HG02884 (cell line): ENCODE measurements at regions not wholly inside any gene's neighbourhood (a gene's known extent, or its start where the extent isn't known, plus 50 kb on each side); places are given as distances from the start of the nearest gene placed in this dataset.

Experiments used
- ATAC-seq: cut with Tn5 transposase; IDR thresholded peaks from one replicate; pipeline ENCODE4 v1.9.1; 2021; ENCODE audit warnings: mild to moderate bottlenecking, moderate library complexity; ENCODE audit not compliant: unreplicated experiment

DNA sequence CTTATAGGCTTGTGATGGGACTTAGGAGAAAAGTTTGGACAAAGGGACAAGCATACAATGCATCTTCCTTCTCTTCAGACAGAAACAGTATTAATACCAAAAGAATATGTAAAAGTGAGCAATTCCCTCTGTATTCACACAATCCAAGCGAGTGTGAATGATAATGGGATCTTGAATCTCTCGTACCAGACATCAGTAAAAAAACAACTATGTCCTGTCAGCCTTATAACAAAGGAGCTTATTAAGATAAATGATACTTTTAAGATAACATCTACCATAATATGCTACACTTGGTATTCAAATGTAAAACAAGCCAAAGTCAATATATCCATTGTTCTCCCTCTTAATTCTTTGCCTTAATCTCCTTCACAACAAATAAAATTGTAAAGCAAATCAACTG is 288.6 kb upstream of the CNTN6 start:
- ATAC-seq = no peak

DNA sequence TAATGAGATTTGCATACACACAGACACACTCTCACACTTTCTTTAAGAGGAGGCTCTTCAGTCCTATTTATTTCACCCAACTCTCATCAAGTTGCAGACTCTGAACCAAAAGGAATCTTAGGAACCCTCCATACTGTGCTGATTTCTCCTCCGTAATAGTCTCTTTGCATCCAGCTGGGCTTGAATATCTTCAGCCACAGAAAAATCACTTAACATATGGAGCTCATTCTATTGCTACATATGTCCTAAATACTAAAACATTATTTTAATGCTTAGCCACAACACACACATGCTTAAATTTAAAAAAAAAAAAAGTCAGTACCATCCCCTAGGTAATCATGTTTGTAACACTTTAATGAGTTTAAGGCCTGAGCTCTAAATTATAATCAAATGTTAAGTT is 287.5 kb upstream of the CNTN6 start:
- no peak for ATAC-seq

DNA sequence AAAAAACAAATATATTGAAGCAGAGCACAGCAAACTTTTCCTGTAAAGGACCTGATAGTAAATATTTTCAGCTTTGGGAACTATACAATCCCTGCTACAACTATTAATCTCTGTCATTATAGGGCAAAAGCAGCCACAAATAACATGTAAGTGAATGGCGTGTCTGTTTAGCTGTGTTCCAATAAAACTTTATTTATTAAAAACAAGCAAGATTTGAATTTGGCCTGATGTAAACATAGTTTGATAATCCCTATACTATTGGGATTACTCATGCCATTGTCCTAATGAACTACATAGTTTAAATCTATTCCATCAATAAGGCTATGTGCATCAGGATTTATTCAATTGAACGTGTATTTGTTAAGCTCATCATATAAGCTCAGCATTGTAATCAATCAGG is 286.8 kb upstream of the CNTN6 start:
- no peak for ATAC-seq

GRCh38 chr3:816605-817004 is 276.2 kb upstream of the CNTN6 start:
- ATAC-seq = no peak

DNA sequence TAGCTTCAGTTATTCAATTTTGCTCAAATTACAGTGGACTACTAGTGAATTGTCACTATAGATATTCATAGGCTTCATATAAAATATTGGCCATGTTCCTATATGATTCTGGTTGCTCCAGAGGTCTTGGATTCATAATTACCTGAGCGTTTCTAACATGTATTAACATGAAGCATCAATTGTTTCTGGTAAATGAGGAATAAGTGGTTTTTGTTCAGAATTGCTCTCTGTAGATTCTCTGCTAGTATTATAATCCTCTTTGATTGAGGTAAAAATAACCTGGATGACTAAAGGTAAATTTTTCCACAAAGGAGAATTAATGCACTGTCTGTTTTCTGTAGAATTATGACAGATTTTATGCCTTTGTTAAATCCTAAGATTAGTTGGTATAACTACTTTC is 258.1 kb upstream of the CNTN6 start:
- no peak for ATAC-seq

DNA sequence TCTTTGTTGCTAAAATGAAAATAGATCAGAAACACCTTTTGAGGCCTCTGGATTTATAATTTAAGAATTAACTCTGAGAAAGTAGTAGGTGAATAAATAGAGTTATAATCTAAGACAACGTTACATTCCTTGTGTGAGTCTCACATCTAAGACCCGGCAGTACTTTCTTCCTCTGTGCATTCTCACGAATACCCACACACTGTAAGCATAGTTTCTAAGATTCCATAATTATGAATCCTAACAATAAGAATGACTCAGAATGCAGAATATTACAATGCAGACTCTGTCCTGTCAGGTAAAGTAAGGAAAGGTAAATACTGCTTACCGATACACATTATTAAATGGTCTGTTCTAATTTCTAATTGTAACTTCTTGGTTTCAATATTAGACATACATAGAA is 257.7 kb upstream of the CNTN6 start:
- ATAC-seq = no peak

DNA sequence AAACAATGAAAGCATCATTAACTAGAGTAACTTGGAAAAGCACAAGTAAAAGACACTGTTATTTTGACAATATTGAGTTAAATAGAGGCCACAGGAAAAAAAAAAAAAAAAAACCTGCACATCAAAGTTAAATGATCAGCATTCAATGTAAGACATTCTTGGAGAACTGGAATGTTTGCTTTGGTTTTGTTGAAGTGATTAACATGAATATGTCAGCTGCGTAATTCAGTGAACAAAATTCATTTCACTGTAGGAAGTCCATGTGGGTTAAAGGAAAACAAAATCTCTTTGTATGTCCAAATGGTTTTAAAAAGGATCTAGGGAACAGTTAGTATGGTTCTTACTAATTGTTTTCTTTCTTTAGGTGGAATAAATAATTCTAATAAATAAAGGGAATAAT is 252.8 kb upstream of the CNTN6 start:
- ATAC-seq = no peak

DNA sequence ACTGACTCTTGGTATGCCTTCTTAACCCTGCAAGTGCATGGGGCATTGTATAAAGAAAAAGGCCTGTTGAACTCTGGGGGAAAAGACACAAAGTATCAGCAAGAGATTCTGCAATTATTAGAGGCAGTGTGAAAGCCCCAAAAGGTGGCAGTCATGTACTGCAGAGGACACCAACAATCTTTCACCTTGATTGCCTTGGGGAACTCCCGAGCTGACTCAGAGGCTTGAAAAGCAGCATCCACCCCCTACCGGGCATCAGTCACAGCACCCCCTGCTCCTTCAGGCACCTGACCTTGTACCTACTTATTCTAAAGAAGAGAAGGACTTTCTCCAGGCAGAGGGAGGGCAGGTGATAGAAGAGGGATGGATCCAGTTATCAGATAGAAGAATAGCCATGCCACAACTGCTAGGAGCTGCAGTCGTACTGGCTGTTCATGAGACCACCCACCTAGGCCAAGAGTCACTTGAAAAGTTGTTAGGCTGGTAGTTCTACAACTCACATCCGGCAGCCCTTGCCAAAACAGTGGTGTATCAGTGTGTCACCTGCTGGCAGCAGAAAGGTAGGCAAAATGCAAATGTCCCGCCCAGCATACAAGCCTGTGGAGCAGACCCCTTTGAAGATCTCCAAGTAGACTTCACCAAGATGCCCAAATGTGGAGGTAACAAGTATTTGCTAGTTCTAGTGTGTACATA is 241.6 kb upstream of the CNTN6 start:
- no peak for ATAC-seq

GRCh38 chr3:852033-852432 is 240.8 kb upstream of the CNTN6 start:
- ATAC-seq = no peak

GRCh38 chr3:853489-853888 is 239.3 kb upstream of the CNTN6 start:
- ATAC-seq = no peak

DNA sequence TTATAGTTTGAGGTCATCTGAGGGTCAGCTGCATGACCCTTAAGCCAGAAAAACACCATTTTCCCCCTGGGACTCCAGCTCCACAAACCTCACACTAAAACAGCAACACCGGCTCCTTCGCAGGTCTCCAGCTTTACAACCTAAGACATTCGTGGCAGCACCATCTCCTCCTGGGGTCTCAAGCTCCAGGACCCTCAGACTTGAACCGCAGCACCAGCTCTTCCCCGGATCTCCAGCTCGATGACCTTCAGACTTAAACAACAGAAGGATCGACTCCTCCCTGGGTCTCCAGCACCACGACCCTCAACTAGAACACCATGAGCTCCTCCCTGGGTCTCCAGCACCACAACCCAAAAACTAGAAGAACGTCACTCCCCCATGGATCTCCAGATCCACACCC is 233.7 kb upstream of the CNTN6 start:
- ATAC-seq = no peak

GRCh38 chr3:861721-862120 is 231.1 kb upstream of the CNTN6 start:
- ATAC-seq = no peak

DNA sequence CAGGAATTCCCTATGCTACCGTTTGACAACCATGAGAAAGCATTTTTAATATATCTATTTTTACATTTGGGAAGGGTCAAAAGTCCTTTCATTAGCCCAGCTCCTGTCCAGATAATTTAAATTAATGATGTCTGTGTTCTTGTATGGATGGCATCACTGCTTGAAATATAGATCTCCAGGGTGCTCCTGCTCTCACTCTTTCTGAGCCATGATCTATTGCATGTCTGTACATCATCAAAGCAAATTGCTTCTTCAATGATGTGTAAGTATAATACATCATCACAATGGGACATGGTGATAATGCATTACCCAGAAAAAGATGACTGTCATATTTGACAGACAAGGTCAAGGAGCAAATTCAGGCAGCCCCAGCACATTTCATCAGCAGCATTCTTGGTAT is 223.6 kb upstream of the CNTN6 start:
- ATAC-seq = no peak

GRCh38 chr3:869734-870133 is 223.1 kb upstream of the CNTN6 start:
- ATAC-seq = no peak

- no peak for ATAC-seq
These were observed 221.2 kb upstream of the CNTN6 start for GRCh38 chr3:871651-872050.

DNA sequence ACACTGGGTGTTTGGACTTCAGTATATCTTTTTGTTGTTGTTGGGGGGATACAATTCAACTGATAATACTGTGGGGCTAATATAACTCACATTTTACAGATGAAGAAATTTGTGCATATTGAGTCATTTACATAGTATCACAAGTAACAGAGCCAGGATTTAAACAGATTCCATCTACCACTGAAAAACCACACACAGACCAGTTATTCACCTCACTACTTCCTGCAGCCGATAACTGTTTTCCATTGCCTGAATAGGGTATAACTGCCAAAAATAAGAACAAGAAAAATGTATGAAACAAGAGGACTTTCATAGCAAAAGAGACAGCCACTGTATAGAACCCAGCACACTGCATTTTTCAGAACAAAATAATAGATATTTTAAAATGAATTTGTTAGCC is 215.8 kb upstream of the CNTN6 start:
- no peak for ATAC-seq

GRCh38 chr3:878746-879145 is 214.1 kb upstream of the CNTN6 start:
- ATAC-seq = no peak

- ATAC-seq = no peak
These were observed 212.5 kb upstream of the CNTN6 start for GRCh38 chr3:880371-880770.

DNA sequence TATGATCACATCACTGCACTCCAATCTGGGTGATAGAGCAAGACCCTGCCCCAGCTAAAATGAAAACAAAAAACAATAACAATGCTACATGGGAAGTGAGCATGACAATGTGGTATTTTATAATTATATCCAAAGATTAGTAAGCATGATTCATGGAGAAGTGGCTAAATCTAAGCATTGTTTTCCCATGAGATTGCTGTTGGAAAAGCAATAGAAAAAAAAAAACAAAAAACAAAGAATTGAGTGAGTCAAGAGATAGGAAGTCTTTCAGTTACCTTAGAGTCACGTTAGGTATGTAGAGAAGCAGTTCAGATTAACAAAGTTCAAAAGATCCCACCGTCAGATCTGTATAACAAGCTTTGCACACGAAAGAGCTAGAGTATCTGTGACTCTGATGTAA is 210.3 kb upstream of the CNTN6 start:
- no peak for ATAC-seq

GRCh38 chr3:901953-902778 is 190.7 kb upstream of the CNTN6 start:
- peak; percentile 89 for ATAC-seq

- no peak for ATAC-seq
These were observed 187.6 kb upstream of the CNTN6 start for GRCh38 chr3:905217-905616.

GRCh38 chr3:906739-907138 is 186.1 kb upstream of the CNTN6 start:
- no peak for ATAC-seq

GRCh38 chr3:908839-909238 is 184.0 kb upstream of the CNTN6 start:
- ATAC-seq = no peak
